ENCODE measurements at regions not wholly inside any gene's neighbourhood (a gene's known extent, or its start where the extent isn't known, plus 50 kb on each side); places are given as distances from the start of the nearest gene placed in this dataset.

DNA sequence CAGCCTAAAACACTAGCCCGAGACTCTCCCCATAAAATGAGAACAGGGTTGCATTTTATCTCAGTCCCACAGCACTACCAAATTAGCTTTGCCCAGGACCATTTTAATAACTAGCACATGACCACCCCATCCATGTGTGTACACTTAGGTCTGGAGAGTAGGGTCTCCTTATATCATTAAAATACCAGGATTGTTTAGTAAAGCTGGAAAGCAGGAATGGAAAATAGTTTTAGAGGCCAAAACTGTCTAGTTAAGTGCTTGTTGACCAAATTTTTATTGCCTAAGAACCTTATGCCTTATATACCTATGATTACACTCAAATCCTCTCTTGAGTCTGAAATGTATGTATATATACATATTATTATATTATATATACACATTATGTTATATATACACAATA is 608.4 kb downstream of the HDGFL1 start:
- DNase-seq: no peak

DNA sequence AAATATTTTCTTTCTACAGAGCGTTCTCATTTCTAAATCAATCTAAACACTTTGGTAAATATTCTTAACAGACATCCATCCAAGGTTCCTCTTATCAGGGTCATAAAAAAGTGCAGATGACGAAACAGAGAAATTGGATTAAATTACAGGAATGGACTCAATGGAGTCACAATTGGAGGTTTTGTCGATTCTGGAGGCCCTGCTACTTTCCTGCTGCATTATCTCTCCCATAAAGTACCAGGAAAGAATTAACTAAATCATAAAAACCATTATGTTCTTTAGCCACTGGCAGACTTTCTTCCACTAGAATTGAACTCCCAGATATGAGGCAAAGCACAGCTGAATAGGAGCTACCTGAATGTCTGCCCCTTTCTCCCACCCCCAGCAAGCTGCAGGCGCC is 610.6 kb downstream of the HDGFL1 start:
- no peak for DNase-seq

DNA sequence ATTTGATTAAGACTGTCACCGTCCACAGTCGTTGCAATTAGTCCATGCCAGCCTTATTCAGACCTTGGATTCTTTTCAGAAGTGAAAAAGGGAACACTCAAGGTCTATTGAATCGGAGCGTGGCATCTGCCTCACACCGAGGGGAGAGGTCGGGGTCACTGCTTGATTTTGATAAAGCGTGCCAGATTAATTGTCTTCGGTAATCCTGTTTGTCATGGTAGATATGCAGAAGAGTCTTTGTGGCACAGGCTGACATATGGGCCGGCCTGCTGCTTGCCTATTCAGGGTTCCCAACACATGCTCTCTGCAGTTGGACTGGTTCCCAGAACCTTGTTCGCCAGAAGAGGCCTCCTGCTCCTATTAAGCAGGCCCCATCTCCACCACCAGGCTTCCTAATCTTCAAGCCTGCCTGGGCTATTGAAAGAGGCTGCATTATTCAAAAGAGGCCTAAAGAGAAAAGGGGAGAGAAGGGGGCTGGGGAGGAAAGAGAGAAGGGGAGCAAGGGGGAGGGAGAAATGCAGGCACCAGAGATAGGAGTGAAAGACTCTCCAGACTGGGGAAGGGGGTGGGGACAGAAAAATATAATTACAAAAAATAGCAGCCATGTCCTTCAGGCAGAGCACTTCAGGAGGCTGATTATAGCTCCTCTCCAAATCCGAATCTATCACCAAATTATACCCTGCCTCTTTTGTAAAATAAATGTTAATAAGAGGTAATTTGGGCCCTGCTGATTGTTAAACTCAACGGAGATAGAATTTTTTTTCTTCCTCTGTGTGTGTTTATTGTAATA is 611.3 kb downstream of the HDGFL1 start:
- DNase-seq: no peak

DNA sequence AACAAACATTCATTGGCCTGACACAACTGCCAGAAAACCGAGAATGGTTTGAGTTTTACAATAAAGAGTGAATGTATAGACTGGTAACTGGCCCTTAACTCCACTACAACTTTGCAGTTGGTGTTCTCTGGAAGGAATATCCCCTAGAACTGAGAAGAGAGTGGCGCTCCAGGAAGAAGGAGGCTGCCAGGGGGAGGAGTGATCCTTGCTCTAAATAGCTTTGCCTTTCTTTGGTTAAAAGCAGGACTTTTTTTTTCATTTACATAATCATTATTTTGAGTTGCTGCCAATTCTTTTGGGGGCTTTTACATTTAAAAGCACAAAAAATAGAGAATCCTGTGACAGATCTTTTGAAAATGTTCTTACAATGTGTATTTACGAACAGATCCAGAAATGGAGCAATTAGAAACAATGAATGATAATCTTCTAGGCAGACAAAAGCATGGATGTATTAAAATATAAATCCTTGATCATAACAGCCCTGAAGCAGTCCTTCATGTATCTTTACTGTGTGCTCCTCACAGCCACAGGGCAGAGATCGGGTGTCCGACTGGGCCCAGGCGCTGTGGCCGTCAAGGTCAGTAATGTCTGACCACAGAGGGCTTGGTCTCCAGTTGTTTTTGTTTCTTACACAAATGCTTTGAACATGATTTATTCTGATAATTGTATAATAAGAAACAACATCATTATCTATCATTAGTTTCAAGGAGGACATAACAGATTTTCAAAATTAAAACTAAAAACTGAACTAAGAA is 612.2 kb downstream of the HDGFL1 start:
- no peak for DNase-seq

DNA sequence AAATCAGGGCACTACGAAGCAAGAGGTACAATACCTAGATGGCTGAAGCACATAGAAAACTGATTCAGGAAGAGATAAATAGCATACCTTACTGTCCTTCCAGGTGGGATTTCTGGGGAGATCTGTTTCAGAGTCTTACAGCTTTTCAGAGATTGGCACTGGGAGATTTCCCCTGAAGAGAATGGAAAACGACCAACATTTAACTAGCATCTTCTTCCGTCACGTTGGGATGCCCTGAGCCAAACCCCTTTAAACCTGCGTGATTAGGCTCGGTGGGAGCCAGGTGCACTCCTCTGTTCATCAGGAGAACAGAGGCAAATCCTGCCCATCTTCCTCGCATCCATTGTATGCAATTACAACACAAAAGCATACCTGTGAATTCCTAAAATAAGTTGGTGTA is 614.5 kb downstream of the HDGFL1 start:
- DNase-seq: no peak

DNA sequence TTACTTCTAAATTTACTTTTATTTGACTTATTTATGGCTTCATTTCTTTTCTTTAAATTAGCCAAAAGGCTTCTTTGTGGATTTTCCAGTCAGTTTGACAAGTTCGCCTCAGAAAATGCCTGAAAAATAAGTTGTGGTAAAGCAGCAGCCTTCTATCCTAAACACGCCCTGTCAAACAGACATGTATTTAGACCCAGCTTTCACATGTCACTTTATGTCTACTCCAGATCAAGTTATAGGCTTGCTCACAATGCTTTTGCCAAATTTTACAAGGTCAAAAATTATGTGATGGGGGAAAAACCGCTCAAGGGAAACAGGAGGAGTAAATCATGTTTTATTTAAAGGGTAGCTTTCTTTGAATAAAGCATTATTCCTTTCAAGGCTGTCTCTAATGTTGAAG is 615.0 kb downstream of the HDGFL1 start:
- DNase-seq: no peak

DNA sequence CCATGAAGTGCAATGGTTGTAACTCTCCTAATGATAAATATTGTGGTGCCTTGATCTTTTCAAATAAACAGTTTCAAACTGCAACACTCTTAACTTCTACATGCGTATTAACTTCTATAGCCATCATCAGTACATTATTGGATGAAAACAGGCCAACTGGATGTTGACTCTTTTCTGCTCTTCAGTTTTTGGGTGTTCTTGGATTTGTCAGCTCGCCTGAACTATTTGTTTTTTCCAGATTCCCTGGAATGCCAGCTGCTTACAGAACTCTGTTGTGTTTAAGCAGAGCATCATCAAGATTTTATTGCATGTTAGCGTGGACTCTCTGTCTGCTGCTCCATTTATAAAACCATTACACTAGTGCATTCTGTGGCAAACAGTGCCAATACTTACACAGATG is 626.1 kb downstream of the HDGFL1 start:
- DNase-seq: no peak

DNA sequence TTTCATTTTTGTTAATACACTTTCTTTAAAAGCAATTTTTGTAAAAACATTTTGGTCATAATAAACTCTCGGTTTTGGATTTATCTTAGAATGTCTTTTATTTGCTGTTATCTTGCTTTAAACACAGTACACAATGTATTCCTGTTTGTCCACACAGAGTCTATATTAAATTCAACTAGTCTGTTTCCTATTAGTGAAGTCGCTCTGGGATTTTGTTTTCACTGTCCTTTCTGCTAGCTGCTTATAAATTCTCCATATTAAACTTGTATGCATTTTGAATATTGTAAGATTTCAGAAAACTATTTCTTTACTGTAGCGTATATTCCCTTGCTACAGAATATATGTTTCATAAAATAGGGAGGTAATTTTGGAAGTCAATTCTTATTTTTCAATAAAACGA is 630.2 kb downstream of the HDGFL1 start:
- DNase-seq: no peak

DNA sequence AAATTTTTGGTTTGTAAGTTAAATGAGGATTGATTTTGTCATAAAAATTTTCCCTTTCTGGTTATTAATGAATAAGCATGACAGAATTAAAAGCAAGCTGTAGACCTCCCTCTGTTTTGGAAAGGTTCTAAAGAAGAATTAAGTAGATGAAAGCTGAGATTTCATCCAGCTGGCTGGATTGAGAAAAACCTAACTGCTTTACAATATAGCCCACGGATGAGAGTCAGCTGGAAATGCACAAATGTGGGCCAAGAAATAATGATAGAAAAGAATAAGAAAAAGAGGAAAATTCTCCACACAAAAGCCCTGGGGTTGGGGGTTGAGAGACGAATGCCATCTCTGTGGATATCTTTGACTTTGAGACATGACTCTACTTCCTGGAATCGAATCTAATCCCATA is 631.6 kb downstream of the HDGFL1 start:
- no peak for DNase-seq

DNA sequence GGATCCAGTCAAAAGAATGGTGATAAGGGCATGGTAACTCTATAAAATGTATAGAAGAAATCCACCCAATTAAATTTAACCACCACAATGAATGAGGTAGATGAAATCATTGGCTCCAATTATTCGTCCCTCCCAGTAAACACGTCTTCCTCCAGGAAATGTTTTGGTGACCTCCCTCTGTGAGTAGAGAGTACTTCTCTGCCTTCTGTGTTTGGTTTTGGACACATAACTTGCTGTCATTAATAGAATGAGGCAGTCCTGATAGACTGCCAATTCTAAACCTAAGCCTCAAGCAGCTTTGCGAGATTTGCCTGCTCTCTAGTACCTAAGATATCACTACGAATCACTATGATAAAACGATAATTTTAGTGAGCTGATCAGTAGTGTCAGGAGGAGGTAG is 632.8 kb downstream of the HDGFL1 start:
- DNase-seq: no peak

DNA sequence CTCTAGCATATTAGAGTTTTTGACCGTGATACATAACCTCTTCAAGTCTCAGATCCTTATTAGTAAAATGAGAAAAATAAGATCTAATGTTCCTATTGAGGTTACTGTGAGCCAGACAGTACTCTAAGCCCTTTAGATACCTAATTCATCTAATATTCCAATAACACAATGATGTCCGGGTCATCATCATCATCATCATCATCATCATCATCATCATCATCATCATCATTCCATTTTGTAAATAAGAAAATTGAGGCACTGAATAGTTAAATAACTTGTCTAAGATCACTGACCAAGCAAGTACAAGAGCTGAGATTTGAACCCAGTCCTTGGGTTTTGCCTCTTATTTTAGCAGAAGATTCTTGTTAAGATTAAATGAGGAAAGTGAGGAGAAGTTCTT is 643.0 kb downstream of the HDGFL1 start:
- DNase-seq: no peak

DNA sequence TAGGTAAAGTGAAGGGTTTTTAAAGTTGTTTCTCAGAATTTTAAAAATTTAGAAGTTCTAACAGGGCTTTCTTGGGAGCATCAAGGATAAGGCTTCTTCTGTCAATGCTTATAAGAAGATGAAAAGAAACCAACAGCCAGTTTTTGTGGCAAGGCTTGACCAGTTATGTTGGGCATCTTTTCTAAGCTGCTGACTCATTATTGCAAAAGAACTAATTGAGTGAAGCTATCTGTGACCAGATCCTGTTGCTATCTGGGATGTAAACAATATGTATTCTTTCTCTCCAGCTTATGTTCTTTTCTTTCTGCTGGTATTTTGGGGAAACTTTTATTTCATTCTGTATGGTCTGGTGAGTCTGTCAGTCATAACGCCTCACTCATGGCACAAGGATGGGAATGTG is 643.8 kb downstream of the HDGFL1 start:
- DNase-seq: no peak

DNA sequence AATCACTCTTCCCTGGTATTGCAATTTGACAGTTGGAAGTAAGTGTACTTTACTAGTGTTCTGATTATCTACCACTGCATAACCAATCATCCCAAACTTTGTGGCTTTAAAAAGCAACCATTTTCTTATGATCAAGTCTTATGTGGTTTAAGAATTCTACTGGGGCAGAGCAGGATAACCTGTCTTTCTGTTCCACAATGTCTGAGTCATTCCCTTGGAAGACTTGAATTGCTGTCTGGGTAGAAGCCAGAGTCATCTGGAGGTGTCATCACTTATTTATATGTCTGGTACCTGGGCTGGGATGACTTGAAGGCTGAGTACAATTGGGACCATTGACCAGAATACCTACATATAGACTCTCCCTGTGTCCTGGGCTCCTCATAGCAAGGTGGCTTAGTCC is 644.3 kb downstream of the HDGFL1 start:
- no peak for DNase-seq

DNA sequence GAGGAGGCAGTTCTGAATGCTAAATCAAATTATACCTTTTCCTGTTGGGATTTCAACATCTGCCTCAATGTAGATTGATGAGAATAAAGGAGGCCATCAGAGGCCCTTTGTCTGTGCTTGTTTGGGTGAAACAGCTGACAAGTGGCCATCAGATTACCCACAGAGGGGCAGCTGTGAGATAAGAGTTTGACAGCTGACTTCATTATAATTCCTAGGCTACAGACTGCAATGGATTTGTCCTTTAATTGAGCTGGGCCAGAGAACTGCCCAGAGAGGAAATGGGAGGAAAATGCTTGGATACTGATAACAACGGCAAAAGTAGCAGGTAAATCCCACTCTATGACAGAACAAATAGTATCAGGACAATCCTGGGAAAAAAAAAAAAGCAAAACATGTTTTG is 649.4 kb downstream of the HDGFL1 start:
- no peak for DNase-seq

DNA sequence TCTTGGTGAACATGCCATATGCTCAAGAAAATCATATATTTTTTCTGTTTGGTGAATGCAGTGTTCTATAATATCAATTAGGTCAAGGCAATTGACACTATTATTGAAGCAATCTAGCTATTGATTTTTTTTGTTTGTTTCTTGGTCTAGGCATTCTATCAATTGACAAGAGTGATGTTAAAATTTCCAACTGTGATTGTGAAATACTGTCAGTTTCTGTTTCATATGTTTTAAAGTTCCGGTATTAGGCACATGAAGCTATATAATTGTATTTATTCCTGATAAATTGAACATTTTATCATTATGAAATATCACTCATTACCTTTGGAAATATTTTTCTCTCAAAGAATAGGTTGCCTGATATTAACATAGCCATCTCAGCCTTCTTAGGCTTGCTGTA is 653.4 kb downstream of the HDGFL1 start:
- DNase-seq: no peak

DNA sequence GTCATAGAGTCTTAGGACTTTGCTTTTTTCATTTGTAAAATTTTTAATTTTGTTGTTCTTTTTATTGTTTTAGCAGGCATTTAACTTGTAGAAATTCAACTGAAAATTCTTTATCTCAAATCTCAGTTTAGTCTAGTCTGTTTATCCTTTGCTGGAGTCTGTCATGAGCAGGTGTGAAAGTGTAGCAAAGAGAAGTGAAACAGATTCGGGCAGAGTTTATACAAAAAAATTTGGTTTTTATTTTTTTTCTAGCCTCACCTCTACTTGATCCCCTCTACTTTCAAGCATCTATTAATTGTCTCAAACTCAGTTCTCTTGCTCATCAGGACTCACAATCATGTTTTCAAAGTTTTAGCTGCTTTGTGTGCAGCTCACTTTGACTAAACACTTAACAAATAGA is 655.2 kb downstream of the HDGFL1 start:
- no peak for DNase-seq

DNA sequence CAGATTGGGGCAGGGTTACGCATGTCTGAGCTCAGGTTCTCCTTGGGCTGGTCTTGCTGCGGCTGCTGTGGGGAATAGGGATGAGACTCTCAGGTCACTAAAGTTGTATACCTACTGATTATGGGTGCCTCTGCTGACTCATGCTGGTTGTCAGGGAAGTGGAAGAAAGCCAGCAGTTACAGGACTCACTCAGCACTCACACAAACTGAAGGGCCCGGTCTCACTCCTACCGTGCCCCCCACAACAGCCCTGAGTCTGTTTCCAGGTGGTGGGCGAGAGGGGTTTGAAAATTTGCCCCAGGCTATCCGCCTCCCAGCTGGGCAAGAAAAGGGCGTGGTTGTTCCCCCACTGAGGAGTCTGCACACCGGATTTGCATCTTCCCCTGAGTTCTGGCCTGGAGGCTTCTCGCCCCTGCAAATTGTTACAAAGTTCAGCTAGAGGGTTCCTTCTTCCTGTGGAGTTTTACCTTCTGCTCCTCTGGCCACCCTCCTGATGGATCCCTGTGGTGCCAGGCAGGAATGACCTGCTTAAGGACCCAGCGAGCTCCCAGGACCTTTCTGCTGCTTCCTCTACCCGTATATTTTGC is 659.2 kb downstream of the HDGFL1 start:
- no peak for DNase-seq

DNA sequence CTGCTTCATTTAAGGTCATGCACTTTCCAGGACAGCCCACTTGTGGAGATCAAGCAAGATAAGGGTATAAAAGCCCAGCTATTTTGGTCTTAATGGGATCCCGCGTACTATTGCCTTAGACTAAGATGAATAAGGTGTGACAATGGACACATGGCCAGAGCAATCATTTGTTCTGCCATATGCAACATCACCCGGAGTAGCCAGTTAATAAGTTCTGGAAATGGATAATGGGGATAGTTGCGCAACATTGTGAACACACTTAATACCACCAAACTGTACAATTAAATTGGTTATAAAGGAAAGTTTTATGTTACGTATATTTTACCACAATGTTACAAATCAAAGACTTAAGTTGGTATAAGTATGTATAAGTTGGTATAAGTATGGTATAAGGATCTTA is 674.5 kb downstream of the HDGFL1 start:
- DNase-seq: no peak

DNA sequence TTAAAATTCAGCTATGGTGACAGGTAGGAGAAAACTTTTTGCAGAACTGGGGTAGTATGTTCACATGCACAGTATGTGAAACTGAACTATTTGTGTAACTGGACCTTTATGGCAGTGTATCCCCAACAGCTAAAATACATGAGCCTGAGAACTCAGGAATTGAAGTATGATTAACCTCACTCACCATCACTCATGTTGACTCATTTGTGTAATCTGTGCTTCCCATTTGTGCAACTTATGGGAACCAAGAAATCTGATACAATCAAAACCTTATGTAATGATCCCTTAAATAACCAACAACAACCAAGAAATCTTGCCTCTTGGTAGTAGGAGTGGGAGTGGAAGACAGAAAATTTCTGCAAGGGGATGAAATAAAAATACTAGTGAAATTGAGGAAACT is 674.9 kb downstream of the HDGFL1 start:
- DNase-seq: no peak

DNA sequence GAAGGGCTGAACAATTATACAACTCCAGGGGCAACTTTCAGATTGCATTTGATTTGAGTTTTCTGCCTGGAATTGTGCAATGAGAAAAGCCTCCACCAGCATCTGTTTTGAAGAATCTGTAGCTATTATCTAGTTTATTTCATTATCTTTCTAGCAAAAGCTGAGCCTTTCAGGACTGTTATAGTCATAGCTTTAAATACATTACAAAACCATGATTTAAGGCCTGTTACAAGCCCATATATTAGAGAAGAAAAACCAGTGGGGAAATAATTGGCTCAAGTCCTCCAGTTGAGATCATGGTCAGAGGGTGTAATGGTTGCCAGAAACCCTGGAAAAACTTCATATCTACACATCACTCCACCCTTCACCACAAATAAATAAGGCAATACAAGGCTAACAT is 676.2 kb downstream of the HDGFL1 start:
- no peak for DNase-seq

DNA sequence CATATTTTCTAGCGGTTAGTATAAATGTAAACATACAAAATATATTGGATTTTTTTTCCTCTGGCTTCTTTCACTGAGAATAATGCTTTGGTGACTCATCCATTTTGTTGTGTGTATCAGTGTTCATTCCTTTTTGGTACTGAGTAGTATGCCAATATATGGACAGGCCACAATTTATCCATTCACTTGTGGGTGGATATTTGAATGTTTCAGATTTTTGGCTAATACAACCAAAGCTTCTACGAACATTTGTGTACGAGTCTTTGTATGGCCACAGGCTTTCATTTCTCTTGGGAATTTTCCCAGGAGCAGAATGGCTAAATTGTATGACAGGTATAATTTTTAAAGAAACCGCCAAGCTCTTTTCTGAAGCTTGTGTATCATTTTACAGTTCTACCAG is 677.5 kb downstream of the HDGFL1 start:
- no peak for DNase-seq

DNA sequence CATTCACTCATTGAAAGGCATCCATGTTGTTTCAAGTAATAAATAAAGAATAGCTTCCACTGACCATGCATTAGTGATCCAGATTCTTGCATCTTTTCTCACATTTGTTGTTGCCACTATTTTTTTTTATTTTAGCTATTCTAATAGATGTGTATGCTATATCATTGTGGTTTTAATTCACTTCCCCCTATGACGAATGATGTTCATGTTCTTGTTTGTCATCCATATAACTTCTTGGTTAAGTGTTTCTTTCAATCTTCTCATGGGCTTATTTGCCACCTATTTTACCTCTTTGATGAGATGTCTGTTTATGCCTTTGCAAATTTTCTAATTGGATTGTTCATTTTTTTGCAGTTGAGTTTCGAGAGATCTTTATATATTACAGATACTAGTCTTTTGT is 681.2 kb downstream of the HDGFL1 start:
- DNase-seq: no peak

DNA sequence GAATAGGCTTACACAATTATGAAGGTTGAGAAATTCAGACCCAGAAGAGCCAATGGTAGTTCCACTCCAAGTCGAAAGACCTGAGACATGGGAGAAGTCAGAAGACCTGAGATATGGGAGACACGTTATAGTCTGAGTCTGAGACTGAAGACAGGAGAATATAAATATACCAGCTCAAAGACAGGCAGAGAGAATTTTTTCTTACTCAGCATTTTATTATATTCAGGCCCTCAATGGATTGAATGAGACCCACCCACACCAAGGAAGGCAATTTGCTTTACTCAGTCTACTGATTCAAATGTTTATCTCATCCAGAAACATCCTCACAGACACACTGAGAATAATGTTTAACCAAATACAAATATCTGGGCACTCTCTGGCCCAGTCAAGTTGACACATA is 693.5 kb downstream of the HDGFL1 start:
- no peak for DNase-seq

DNA sequence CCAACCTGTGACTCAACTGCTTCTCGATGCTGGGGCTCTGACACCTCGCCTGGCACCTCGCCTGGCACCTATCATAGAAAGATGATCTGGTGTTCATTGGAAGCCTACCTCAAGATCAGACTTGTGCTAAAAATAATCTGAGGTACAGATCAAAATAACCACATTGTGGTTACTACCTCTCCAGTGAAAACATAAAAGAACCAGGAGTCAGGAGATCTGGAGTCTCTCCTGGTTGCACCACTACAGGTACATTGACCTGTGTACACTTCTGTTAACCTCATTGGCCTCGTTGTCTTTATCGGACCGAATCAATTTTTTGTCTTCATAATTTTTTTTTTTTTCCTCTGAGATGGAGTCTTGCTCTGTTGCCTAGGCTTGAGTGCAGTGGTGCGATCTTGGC is 695.9 kb downstream of the HDGFL1 start:
- DNase-seq: no peak

Measured in activated CD4-positive, alpha-beta T cell treated with anti-CD3 and anti-CD28 coated beads, Interleukin-10, Interleukin-2, amounts not matched to agents 100 ng/mL and 50 ng/mL, durations not matched to agents 16 hours and 8 hours (primary cell).